ENCODE measurements at regions not wholly inside any gene's neighbourhood (a gene's known extent, or its start where the extent isn't known, plus 50 kb on each side); places are given as distances from the start of the nearest gene placed in this dataset.
A peak's percentile ranks its signal among the peaks of the same experiment; 100 is the strongest.
"Not testable (repeated sequence)": the region's sequence is repeated elsewhere in the genome, so short reads cannot be mapped to it uniquely, and the experiment has no call there.

GRCh38 chrX:39779952-39780783 lies 317.6 kb downstream of the BCOR start:
- DNase-seq = no peak

GRCh38 chrX:39782276-39782675 lies 315.5 kb downstream of the BCOR start:
- DNase-seq = no peak

- DNase-seq = no peak
Measured at GRCh38 chrX:39787999-39788398, 309.8 kb downstream of the BCOR start.

GRCh38 chrX:39788521-39788920 lies 309.2 kb downstream of the BCOR start:
- no peak for DNase-seq

DNA sequence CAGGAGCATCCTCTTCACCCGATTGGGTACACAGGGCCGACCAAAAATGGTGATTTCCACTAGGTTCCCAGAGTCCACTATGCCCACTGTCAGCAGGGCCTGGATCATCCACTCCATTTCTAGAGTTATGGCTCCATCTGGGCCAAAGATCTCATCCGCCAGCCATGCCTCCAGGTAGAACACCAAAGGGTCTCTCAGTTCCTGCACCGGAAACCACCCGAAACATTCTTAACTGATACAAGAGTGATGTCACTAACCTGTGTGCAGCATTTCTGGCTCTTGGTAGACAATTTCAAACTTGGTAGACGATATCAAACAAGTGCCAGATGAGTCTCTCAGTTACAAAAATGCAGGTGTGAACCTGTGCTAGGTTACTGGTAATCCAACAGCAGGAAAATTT lies 306.1 kb downstream of the BCOR start:
- no peak for DNase-seq

DNA sequence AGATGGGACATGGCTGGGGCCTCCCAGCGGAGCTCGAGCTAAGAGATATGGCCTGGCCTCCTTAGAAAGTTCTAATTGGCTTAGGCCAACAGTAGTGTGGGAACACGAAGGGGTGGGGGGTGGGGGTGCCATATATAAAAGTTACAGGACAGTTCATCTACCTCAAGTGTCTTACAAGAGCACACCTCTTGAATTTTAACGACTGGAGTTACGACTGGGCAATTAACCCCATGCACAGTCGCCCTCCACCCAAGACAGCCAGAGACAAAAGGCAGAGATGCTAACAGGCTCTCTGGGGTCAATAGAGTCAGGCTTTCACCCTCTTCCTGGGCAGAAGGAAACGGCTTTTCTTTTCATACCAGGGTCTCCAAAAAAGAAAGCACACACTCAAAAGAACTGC lies 302.2 kb downstream of the BCOR start:
- no peak for DNase-seq

GRCh38 chrX:39796856-39797255 lies 300.9 kb downstream of the BCOR start:
- DNase-seq = no peak

GRCh38 chrX:39798488-39798887 lies 299.3 kb downstream of the BCOR start:
- not testable (repeated sequence) for DNase-seq

- DNase-seq = no peak
Measured at GRCh38 chrX:39802354-39802753, 295.4 kb downstream of the BCOR start.

DNA sequence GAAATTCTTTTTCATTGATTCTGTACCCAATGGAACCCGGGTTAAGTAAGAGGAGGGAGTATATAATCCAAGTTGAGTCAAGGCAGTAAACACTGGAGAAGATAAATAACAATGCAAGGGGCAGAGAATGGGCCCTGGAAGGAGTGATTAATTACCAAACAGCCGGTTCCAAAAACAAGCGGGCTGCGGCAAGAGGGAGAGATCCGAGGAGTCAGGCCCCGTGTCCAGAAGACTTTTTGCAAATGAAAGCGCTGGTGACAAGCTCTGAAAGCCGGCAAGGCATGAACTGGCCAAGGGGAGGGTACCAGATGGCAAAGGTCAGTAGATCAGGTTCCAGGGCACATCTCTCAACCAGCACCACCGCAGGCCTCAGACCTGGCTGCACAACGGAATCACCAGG lies 294.9 kb downstream of the BCOR start:
- DNase-seq = no peak

DNA sequence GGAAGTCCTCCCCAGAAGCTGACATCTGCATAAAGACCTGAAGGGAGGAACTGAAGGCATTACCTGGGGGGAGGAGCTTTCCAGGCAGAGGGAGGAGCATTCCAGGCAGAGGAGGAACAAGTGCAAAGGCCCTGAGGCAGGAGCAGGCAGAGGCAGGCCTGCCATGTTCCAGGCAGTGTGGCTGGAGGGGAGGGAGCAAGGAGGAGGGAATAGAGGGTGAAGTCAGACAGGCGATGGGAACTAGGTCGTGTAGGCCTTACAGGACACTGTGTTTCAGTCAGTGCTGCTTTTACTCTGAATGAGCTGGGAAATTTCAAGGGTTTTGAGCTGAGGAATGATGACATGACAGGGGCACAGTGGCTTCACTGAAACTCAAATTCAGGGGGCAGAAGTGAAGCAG lies 292.7 kb downstream of the BCOR start:
- no peak for DNase-seq

DNA sequence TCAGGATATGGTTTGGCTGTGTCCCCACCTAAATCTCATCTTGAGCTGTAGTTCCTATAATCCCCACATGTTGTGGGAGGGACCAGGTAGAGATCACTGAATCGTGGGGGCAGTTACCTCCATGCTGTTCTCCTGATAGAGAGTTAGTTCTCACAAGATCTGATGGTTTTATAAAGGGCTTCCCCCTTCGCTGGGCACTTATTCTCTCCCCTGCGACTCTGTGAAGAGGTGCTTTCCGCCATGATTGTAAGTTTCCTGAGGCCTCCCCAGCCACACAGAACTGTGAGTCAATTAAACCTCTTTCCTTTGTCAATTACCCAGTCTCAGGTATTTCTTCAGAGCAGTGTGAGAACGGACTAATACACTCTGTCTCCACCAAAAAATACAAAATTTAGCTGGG lies 291.9 kb downstream of the BCOR start:
- DNase-seq = no peak

GRCh38 chrX:39808471-39808917 lies 289.3 kb downstream of the BCOR start:
- DNase-seq = no peak

DNA sequence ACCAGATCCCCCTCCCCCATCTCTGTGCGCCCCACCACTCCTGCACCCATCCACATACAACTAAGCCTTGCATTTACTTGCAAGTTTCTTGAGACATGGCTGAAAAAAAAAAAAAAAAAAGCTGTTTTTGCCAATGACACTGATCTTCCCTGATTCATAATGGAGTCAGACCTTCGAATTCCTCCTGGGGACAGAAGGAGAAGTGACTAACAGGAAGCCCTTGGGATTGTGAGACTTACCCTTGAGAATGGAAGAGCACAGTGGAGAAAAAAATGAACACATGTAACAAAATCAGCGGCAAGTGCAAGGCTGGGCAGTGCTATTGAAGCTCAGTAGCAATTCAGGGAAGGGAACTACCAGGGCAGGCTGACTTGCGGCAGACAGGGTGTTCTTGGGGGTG lies 288.4 kb downstream of the BCOR start:
- DNase-seq = no peak

DNA sequence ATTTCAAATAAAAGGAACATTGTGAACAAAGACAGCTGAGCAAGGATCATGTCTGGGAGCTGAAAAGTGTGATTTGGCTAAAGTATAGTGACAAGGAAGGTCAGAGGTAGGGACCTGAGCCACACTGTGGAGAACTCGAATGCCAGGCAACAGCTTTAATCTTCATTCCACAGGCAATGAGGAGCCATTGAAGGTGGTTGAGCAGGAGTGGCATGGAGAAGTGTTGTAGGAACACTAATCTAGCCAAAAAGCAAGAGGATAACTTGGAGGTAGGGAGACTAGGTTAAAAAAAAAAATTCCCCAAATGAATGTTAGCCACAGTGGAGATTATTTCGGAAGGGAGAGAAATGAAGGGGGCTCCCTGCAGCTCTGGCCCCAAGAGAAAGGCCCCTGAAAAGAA lies 286.9 kb downstream of the BCOR start:
- DNase-seq = no peak

- DNase-seq = no peak
Measured at GRCh38 chrX:39811376-39811775, 286.4 kb downstream of the BCOR start.

GRCh38 chrX:39813631-39814277 lies 284.0 kb downstream of the BCOR start:
- DNase-seq = no peak

- peak; percentile 64 for DNase-seq
Measured at GRCh38 chrX:39814391-39814790, 283.4 kb downstream of the BCOR start.

- no peak for DNase-seq
Measured at GRCh38 chrX:39815631-39816030, 282.1 kb downstream of the BCOR start.

- no peak for DNase-seq
Measured at GRCh38 chrX:39816871-39817731, 280.7 kb downstream of the BCOR start.

DNA sequence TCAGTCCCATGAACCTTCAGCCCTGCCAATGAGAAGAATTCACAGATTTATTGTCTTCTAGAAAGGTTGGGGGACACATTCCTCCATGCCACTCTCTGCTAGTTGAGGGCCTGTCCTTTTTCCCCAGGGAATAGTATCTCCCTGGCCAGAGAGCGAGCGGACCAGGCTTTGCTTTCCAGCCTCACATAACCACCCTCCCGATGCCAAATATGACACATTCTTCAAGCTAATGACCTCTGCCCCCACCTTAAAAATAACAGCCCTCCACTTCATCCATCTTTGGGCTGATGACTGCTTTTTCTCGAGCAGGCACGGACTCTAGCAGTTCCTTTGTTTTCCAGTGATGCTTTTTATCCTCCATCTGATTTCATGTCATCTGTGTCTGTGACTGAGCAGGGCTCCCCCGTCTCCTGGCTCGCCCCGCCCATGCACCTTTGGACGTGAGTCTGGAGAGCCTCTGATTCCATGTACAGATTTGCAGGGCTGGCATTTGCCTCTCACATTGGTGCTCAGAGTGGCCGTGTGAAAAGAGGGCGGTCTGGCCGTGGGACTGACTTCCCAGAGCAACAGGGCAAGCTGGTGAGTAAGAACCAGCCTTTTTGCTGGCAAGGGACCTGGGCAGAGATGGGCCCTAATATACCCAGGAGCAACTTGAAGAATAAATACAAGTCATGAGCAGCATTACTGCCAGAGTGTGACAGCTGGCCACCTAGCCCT lies 279.8 kb downstream of the BCOR start:
- no peak for DNase-seq

- no peak for DNase-seq
Measured at GRCh38 chrX:39818750-39819149, 279.0 kb downstream of the BCOR start.

All from CD4-positive, alpha-beta T cell treated with Interleukin-10 for 1 hour (primary cell).